Epithelial cell of proximal tubule (primary cell): ENCODE measurements at regions not wholly inside any gene's neighbourhood (a gene's known extent, or its start where the extent isn't known, plus 50 kb on each side); places are given as distances from the start of the nearest gene placed in this dataset.

Source experiments
- DNase-seq: peaks from one replicate; pipeline ENCODE4 v3.0.0-alpha.2; 2011; ENCODE audit warnings: low read depth
- H3K4me3 ChIP-seq: 2 replicates; pipeline ENCODE4 v1.5.1; 2011; ENCODE audit warnings: low read depth, mild to moderate bottlenecking, low read length
- TF ChIP-seq, protein P1 (sequence below): conservative IDR thresholded peaks from 2 replicates; pipeline ENCODE4 v1.5.1; 2012; ENCODE audit warnings: low read depth, mild to moderate bottlenecking, low read length

DNA sequence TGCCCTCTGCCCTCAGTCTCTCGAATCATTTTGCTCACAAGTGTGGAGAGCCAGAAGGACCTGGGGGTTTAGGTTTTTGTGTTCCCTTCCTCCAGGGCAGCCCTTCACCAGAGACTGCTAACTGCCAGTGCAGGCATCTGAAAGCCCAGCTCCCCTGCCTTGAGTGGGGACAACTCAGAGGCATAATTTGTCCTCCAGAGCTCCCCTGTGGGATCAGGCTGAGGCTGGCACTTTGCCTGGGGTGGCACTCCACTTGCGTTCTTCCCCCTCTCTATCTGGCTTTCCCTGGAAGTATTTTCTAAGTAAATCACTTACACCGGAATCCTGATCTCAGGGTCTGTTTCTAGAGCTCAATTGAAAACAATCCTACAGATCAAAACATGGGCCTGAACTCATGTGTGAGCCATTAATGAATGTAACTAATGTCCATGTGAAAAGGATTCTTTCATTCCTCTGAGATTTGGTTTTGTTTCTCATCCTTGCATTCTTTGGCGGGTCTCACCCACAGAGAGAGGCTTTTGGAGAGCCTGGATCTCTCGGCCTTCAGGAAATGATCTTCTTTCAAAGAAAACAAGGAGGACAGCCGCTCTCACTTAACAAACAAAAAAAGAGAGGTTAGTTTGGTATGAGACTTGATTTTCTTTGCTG is 125.7 kb upstream of the RIPOR2 start:
- TF ChIP-seq, protein P1, sequence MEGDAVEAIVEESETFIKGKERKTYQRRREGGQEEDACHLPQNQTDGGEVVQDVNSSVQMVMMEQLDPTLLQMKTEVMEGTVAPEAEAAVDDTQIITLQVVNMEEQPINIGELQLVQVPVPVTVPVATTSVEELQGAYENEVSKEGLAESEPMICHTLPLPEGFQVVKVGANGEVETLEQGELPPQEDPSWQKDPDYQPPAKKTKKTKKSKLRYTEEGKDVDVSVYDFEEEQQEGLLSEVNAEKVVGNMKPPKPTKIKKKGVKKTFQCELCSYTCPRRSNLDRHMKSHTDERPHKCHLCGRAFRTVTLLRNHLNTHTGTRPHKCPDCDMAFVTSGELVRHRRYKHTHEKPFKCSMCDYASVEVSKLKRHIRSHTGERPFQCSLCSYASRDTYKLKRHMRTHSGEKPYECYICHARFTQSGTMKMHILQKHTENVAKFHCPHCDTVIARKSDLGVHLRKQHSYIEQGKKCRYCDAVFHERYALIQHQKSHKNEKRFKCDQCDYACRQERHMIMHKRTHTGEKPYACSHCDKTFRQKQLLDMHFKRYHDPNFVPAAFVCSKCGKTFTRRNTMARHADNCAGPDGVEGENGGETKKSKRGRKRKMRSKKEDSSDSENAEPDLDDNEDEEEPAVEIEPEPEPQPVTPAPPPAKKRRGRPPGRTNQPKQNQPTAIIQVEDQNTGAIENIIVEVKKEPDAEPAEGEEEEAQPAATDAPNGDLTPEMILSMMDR = no peak
- DNase-seq = no peak

GRCh38 chr6:25062070-25062811 is 126.5 kb upstream of the RIPOR2 start:
- DNase-seq = no peak
- H3K4me3 ChIP-seq = no peak overlapping the region
- TF ChIP-seq, protein P1 = no peak

More for the DNA sequence above, 125.7 kb upstream of the RIPOR2 start:
- H3K4me3 ChIP-seq = no peak overlapping the region

GRCh38 chr6:25064006-25064405 is 128.2 kb upstream of the RIPOR2 start:
- no peak for DNase-seq
- TF ChIP-seq, protein P1 = no peak
- no peak overlapping the region for H3K4me3 ChIP-seq

DNA sequence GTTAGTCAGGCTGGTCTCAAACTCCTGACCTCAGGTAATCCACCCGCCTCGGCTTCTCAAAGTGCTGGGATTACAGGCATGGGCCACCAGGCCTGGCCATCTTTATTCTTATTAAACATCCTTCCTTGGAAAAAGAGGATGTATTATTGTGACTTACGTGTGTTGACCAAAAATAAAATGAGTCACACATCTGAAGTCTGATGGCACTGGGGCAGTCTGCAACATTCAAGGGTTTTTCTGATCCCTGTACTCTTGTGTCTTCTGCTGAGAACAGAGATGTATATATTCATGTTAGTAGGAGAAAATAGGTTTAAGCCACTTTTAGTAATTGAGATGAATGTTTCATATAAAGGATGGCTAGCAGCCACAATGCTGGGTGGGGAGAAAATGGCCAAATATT is 129.9 kb upstream of the RIPOR2 start:
- no peak for DNase-seq
- no peak overlapping the region for H3K4me3 ChIP-seq
- TF ChIP-seq, protein P1 = no peak

DNA sequence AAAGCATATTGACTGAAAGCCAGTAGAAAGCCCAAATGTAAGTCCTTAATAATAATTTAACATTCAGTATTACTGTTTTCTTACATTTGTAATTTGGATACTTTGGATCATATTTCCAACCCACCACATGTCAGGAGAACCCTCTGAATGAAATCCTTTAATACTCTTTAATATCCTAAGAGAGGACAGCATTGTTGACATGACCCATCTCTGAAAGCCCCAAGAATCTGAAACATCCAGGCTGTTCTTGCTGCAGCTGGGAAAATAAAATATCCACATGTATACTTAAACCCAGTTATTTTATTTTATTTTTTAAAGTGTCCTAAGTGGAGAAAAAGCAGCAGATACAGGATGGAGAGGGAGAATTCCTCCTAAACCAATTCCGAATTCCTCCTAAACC is 130.8 kb upstream of the RIPOR2 start:
- no peak overlapping the region for H3K4me3 ChIP-seq
- TF ChIP-seq, protein P1 = no peak
- DNase-seq = no peak

DNA sequence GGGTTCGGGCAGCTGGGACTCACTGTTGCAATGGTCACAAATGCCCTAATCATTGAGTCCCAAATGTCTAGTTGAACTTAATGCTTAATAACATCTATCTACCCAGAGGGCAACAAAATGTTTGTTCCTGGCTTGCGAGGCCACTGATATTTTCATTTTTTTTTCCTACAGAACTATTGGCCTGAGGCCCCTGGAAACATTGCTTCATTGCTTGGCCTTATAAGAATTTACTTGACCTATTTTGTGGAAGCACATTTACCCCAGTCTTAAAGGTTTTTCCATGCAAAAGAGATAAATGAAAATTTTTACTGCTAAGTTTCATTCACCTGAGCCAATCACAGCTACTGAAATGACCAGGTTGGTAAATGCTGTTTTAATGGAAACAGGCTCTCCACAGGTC is 133.1 kb upstream of the RIPOR2 start:
- TF ChIP-seq, protein P1 = no peak
- H3K4me3 ChIP-seq = no peak overlapping the region
- DNase-seq = no peak
